HG03378 (cell line): ENCODE measurements at regions not wholly inside any gene's neighbourhood (a gene's known extent, or its start where the extent isn't known, plus 50 kb on each side); places are given as distances from the start of the nearest gene placed in this dataset.

ENCODE experiments used
- ATAC-seq: cut with Tn5 transposase; IDR thresholded peaks from one replicate; pipeline ENCODE4 v1.9.1; 2021; ENCODE audit warnings: mild to moderate bottlenecking, moderate library complexity; ENCODE audit not compliant: unreplicated experiment

- no peak for ATAC-seq
Observed at GRCh38 chr2:217189131-217189530, 329.3 kb upstream of the TNP1 start.

- no peak for ATAC-seq
Observed at GRCh38 chr2:217186668-217187159, 326.9 kb upstream of the TNP1 start.

DNA sequence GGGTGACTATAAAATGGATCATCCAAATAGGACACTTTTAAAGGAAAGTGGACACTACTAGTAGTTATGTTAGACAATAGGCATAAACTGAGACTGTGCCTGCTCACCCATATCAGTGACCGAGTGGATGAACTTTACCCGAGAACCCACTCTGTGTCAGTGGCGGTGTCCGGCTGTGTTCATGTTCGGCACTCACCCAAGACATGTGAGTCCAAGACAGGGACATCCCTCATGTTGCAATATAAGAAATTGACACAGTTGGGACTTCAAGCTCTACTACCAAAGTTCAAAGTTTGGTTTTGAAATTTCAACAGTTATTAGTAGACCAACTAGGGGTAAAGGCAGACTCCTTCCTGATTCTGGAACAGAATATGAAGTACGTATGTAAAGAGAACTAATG is 326.3 kb upstream of the TNP1 start:
- no peak for ATAC-seq

DNA sequence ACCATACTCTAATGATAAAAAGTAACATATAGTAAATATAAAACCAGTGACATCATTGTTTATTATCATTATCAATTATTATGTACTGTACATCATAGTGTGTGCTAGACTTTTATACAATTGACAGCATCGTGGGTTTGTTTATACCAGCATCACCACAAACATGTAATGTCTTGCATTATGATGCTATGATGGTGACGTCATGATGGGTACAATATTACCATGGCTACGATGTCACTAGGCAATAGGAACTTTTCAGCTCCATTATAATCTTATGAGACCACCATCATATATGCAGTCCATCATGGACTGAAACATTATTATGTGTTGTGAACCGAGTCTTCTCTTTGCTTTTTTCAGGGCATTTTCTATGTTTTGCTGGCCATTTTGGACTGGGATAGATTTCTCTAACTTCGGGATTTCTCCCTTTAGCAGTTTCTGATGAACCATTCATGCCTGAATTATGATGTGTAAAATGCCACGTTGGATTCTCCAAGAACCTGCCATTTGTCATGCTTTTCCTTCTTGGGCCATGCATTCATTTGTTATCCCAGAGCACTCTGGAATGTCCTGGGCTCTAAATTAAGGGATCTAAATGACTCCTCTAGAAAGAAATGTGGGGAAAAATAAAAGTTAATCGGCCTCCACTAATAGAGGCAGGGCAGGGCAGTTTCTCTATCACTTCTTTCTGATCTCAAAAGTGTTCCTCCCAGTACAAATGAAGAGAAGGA is 325.6 kb upstream of the TNP1 start:
- ATAC-seq = no peak

- ATAC-seq = no peak
Observed at GRCh38 chr2:217184242-217184641, 324.4 kb upstream of the TNP1 start.

- ATAC-seq = no peak
Observed at GRCh38 chr2:217183471-217183870, 323.6 kb upstream of the TNP1 start.

- no peak for ATAC-seq
Observed at GRCh38 chr2:217182926-217183325, 323.1 kb upstream of the TNP1 start.

DNA sequence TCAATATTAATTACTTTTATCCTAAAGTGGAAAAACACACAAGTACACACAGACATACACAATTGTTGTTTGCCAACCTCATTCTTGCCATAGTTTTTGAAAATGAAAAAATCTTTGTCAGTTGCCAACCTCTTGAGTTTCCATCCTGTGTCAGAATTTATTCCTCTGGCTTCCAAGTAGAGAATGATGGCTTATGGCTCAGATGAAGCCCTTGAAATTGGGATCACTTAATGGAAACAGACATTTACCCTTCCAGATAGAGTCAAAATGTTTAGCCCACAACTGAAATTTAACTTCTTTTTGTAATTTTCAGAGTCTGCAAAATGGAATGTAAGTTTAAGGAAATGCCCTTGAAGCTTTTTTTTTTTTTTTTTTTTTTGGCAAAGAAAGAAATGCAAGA is 321.6 kb upstream of the TNP1 start:
- no peak for ATAC-seq

GRCh38 chr2:217179854-217180253 is 320.0 kb upstream of the TNP1 start:
- ATAC-seq = no peak

GRCh38 chr2:217178341-217178740 is 318.5 kb upstream of the TNP1 start:
- ATAC-seq = no peak

DNA sequence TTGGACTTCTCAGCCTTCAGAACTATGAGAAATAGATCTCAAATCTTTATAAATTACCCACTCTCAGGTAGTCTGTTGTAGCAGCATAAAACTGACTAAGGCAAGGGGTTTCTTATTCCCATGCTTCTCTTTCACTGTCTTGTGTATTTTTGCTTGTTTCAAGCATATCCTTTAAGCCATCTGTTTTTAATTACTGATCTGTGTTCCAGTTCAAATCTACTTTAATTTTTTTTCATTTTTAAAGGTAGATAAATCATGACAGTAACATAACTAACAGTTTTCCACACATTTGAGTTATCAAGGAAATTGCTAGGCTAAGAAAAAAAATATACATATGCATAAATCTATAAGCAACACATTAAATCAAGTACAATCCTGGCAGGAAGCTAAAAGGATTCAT is 317.9 kb upstream of the TNP1 start:
- ATAC-seq = no peak

DNA sequence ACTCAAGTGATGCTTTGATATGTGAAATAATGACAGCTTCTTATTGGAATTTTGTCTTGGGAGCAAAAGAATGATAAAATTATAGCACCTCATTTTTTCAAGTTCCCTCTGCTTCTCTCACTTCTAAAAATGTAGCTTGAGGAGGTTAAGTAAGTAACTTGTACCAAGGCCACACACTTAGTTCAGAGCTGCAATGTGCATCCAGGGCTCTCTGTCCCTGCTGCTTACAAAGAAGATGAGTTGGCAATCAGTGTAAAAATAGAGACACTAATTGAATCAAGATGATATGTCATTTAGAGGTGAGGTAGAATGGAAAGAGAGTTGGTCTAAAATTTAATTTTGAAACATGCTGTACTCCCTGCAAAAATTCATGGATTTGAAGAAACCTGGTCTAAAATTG is 312.0 kb upstream of the TNP1 start:
- no peak for ATAC-seq

DNA sequence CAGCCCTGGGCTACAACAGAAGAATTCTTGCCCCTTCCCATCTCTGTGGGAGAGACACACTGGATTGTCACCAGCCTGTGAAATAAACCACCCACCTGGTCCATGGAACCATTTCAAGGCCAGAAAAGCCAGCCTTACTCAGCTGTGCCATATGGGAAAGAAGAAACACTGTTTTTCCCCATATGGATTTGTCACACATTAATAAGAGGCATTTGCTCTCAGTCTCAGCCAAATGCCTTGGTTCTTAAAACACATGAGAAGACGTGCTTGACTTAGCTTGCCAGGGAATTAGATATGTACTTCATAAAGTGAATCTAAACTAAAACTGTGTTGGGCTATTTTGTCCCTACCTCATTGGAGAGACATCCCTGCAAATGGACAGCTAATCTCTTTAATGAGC is 308.6 kb upstream of the TNP1 start:
- no peak for ATAC-seq

DNA sequence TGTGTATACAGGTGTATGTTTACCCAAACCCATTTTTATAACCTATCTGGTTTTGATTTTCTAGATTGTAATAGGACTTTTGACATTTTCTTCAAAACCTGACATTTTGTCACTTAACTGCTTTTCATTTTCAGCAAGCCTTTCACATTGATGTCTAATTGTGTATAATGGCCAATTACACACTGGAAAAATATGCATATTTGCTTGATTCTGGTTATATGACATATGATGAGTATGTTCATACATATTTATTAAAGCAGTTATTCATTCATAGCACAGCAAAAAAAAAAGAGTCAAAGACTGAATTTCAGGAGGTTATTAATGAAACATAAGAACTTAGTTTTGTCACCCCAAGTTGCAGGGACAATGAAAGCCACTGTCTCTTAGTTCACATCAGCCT is 307.7 kb upstream of the TNP1 start:
- ATAC-seq = no peak

- ATAC-seq = no peak
Observed at GRCh38 chr2:217166241-217166850, 306.5 kb upstream of the TNP1 start.

DNA sequence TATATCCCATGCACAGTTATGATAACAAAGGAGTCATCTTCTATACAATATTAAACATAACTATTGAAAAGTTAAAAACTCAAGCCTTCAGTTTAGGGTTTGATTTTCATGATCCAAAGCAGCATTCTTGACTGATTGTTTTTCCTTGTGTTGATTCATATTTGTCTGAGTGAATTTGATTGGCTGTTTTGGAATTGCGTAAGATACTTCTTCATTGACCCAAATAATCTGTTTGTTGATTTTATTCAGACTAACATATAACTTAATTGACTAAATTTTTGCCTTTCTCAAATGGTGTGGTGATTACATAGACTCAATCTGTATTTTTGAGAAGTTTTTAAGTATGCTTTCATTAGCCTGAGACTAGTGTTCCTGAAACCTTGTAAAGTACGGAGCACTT is 305.7 kb upstream of the TNP1 start:
- no peak for ATAC-seq

DNA sequence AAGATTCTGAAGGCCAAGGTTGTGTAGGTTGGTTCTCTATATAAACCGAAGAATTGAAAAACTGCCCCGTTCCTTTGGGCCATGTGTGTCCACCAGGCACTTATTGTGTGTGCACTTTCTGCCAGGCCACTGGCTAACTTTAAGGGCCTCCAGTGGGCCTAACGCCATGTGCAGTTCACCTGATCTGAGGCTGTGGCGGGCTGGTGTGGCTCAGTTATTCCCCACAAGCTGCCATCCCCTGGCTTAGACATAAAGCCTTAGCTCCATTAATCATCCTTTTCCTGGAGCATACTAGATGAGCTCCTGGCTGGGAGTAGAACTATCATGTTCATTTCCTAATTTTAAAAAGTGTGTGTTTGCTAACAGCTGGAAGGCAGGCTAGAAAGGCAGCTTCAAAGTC is 304.1 kb upstream of the TNP1 start:
- no peak for ATAC-seq

- no peak for ATAC-seq
Observed at GRCh38 chr2:217162533-217162932, 302.7 kb upstream of the TNP1 start.

DNA sequence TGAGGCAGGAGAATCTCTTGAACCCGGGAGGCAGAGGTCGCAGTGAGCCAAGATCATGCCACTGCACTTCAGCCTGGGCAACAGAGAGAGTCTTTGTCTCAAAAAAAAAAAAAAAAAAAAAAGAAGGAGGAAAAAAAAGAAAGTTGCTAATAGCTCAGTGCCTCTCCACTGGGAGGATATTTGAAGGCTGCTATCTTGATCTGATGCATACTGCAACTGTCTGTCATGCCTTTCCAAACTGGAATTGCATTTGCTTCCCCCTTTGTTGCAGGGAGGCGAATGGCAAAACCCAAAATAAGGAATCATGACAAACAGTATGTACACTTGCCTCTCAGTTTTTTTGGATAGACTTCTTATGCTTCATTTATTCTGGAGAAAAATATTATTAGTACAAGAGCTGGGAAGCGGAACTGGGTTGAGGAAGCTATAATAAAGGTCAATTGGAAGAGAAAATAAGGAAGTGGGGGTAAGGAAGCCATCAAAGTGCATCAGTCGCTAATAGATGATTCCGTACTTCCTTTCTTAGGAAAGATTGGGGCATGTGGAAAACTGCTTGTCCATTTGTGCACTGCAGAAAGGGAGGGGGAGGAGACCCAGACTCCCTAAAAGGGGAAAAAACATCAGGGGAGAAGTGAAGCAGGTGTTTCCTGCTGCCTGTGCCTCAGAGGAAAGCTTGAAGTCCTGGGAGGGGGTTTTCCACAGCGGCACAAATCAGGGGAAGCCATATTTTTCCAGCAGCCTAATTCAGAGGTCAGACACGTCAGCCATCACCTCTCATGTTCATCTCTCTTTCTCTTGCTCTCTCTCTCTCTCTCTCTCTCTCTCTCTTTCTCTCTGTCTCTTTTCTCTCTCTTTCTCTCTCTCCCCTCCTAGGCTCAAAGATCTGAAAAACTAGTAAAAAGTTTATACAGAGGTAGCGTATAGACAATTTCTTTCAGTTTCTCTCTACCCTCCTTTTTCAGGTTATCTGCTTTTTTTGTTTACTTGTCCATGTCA is 301.4 kb upstream of the TNP1 start:
- no peak for ATAC-seq

DNA sequence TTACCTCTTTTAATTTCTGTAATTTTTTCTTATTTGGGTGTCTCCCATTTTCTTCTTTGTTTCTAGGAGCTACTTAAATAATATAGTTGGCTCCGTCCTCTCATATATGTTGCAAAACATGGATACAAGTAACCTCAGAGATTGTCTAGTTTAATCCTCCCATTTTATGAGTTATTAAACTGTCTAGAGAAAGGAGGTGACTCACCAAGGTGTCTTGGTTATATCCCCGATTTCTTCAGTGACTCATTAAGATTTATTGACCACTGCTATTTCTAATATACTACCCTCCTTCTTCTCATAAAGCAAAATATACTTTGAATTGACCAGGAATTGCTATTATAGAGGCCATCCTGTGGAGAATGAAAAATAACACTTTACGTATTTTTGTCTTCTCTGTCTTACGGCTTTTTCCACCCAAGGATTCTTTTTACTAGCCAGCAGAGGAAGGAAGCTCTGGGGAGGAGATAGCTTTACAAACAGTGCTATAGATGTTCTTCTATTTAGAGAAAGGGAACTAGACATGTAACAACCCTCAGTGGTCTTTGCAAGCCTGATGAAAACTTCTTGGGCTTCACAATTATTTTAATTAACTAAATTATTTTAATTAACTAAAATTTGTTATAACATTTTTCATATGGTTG is 300.4 kb upstream of the TNP1 start:
- ATAC-seq = no peak

GRCh38 chr2:217158928-217159327 is 299.1 kb upstream of the TNP1 start:
- ATAC-seq = no peak
